ENCODE measurements at regions not wholly inside any gene's neighbourhood (a gene's known extent, or its start where the extent isn't known, plus 50 kb on each side); places are given as distances from the start of the nearest gene placed in this dataset.

GRCh38 chr16:6247150-6247549, 1085.5 kb upstream of the RBFOX1 start:
- ATAC-seq (ENCODE audit: low read depth): no peak
- Histone ChIP-seq H3K27me3 (ENCODE audit: insufficient read depth, poor library complexity, severe bottlenecking) (no peaks in the 10 kb centered on the region), H3K9me3 (ENCODE audit: severe bottlenecking) (no peaks in the 10 kb centered on the region), H3K4me1 (ENCODE audit: insufficient read depth, poor library complexity, severe bottlenecking) (no peaks in the 10 kb centered on the region), H3K27ac (ENCODE audit: poor library complexity, severe bottlenecking) (no peak overlapping the region), H3K4me3 (ENCODE audit: severe bottlenecking) (no peak overlapping the region), H3K36me3 (ENCODE audit: low read depth) (no peaks in the 10 kb centered on the region)
- DNase-seq (ENCODE audit: low spot score): no peak
- no peak for TF ChIP-seq CTCF (IDR thresholded peaks at IDR 0.05; ENCODE audit: poor library complexity, severe bottlenecking)

GRCh38 chr16:6246266-6246665, 1086.4 kb upstream of the RBFOX1 start:
- no peak for ATAC-seq (ENCODE audit: low read depth)
- TF ChIP-seq CTCF (IDR thresholded peaks at IDR 0.05; ENCODE audit: poor library complexity, severe bottlenecking): no peak
- no peaks in the 10 kb centered on the region for H3K36me3 ChIP-seq (ENCODE audit: low read depth)
- no peaks in the 10 kb centered on the region for H3K4me1 ChIP-seq (ENCODE audit: insufficient read depth, poor library complexity, severe bottlenecking)
- H3K9me3 ChIP-seq (ENCODE audit: severe bottlenecking): no peaks in the 10 kb centered on the region
- DNase-seq (ENCODE audit: low spot score): no peak
- no peaks in the 10 kb centered on the region for H3K27me3 ChIP-seq (ENCODE audit: insufficient read depth, poor library complexity, severe bottlenecking)
- H3K4me3 ChIP-seq (ENCODE audit: severe bottlenecking): no peak overlapping the region
- H3K27ac ChIP-seq (ENCODE audit: poor library complexity, severe bottlenecking): no peak overlapping the region

- Histone ChIP-seq H3K4me1 (ENCODE audit: insufficient read depth, poor library complexity, severe bottlenecking) (no peaks in the 10 kb centered on the region), H3K27me3 (ENCODE audit: insufficient read depth, poor library complexity, severe bottlenecking) (no peaks in the 10 kb centered on the region), H3K27ac (ENCODE audit: poor library complexity, severe bottlenecking) (no peak overlapping the region), H3K36me3 (ENCODE audit: low read depth) (no peaks in the 10 kb centered on the region), H3K9me3 (ENCODE audit: severe bottlenecking) (no peaks in the 10 kb centered on the region), H3K4me3 (ENCODE audit: severe bottlenecking) (no peak overlapping the region)
- DNase-seq (ENCODE audit: low spot score) (no peak), ATAC-seq (ENCODE audit: low read depth) (no peak)
- TF ChIP-seq CTCF (IDR thresholded peaks at IDR 0.05; ENCODE audit: poor library complexity, severe bottlenecking): no peak
Measured at GRCh38 chr16:6232056-6232455, 1100.6 kb upstream of the RBFOX1 start.

GRCh38 chr16:6231398-6231797, 1101.2 kb upstream of the RBFOX1 start:
- Histone ChIP-seq H3K4me1 (ENCODE audit: insufficient read depth, poor library complexity, severe bottlenecking) (no peaks in the 10 kb centered on the region), H3K9me3 (ENCODE audit: severe bottlenecking) (no peaks in the 10 kb centered on the region), H3K27me3 (ENCODE audit: insufficient read depth, poor library complexity, severe bottlenecking) (no peaks in the 10 kb centered on the region), H3K4me3 (ENCODE audit: severe bottlenecking) (no peak overlapping the region), H3K27ac (ENCODE audit: poor library complexity, severe bottlenecking) (no peak overlapping the region), H3K36me3 (ENCODE audit: low read depth) (no peaks in the 10 kb centered on the region)
- no peak for TF ChIP-seq CTCF (IDR thresholded peaks at IDR 0.05; ENCODE audit: poor library complexity, severe bottlenecking)
- DNase-seq (ENCODE audit: low spot score) (no peak), ATAC-seq (ENCODE audit: low read depth) (no peak)

GRCh38 chr16:6229186-6229585, 1103.5 kb upstream of the RBFOX1 start:
- Histone ChIP-seq H3K4me3 (ENCODE audit: severe bottlenecking) (no peak overlapping the region), H3K36me3 (ENCODE audit: low read depth) (no peaks in the 10 kb centered on the region), H3K27me3 (ENCODE audit: insufficient read depth, poor library complexity, severe bottlenecking) (no peaks in the 10 kb centered on the region), H3K9me3 (ENCODE audit: severe bottlenecking) (no peaks in the 10 kb centered on the region), H3K27ac (ENCODE audit: poor library complexity, severe bottlenecking) (no peak overlapping the region), H3K4me1 (ENCODE audit: insufficient read depth, poor library complexity, severe bottlenecking) (no peaks in the 10 kb centered on the region)
- ATAC-seq (ENCODE audit: low read depth) (no peak), DNase-seq (ENCODE audit: low spot score) (no peak)
- TF ChIP-seq CTCF (IDR thresholded peaks at IDR 0.05; ENCODE audit: poor library complexity, severe bottlenecking): no peak
